ENCODE measurements at regions not wholly inside any gene's neighbourhood (a gene's known extent, or its start where the extent isn't known, plus 50 kb on each side); places are given as distances from the start of the nearest gene placed in this dataset.

GRCh38 chr2:106285237-106285829, 91.2 kb upstream of the UXS1 start:
- no peak overlapping the region for H2BK120ac ChIP-seq (replicated peaks; ENCODE audit: low read depth, low read length)
- DNase-seq (ENCODE audit: low read depth in 1 of 2, low spot score in 2 of 2), result no peak
- H2AK5ac ChIP-seq (ENCODE audit: low read depth, low read length), result no peak overlapping the region
- no peaks in the 10 kb centered on the region; a peak in 1 of 8 replicates for H3K36me3 ChIP-seq (ENCODE audit: control insufficient read depth in 2 of 4, insufficient read depth in 4 of 4, low read length in 3 of 4)
- H2BK12ac ChIP-seq (ENCODE audit: low read depth, low read length), result no peak overlapping the region
- H3K56ac ChIP-seq (replicated peaks; ENCODE audit: insufficient read length, low read depth, low read length), result no peak overlapping the region
- H3K4ac ChIP-seq (replicated peaks; ENCODE audit: insufficient read length, low read depth, low read length), result no peak overlapping the region
- TF ChIP-seq EZH2 (IDR thresholded peaks at IDR 0.05; ENCODE audit: low read depth, low read length, severe bottlenecking) (no peak), RBBP5 (IDR thresholded peaks at IDR 0.05; ENCODE audit: borderline replicate concordance, low read depth, low read length) (no peak), POU5F1 (IDR thresholded peaks at IDR 0.05; ENCODE audit: low read depth, low read length) (no peak), SIX5 (IDR thresholded peaks at IDR 0.05; ENCODE audit: low read depth, low read length) (no peak), BACH1 (IDR thresholded peaks at IDR 0.05; ENCODE audit: low read length) (no peak), CBX8 (IDR thresholded peaks at IDR 0.05; ENCODE audit: borderline replicate concordance, low read depth, low read length) (no peak), SP2 (IDR thresholded peaks at IDR 0.05; ENCODE audit: low read length) (no peak), CHD1 (IDR thresholded peaks at IDR 0.05; ENCODE audit: low read depth, low read length) (no peak), CBX5 (IDR thresholded peaks at IDR 0.05; ENCODE audit: low read depth, low read length) (no peak)
- H3K23ac ChIP-seq (ENCODE audit: insufficient read length), result no peak overlapping the region
- no peak overlapping the region for H2BK15ac ChIP-seq (ENCODE audit: low read length)
- H3K4me3 ChIP-seq (ENCODE audit: extremely low read depth in 1 of 4, insufficient read depth in 2 of 4, low read depth in 3 of 4, low read length in 4 of 4), result no peak overlapping the region
- no peaks in the 10 kb centered on the region for H3K9me3 ChIP-seq (ENCODE audit: insufficient read depth in 2 of 2, low read depth in 1 of 2, low read length in 1 of 2)
- no peak overlapping the region for H4K5ac ChIP-seq (ENCODE audit: insufficient read length, low read depth, low read length)
- H3K27me3 ChIP-seq (replicated peaks in 1 of 4; ENCODE audit: control insufficient read depth in 3 of 4, extremely low read depth in 1 of 4, insufficient read depth in 3 of 4, low read length in 3 of 4), result no peaks in the 10 kb centered on the region; a peak in 2 of 7 replicates
- CTCF ChIA-PET (ENCODE audit: partially characterized antibody), result interaction anchor here (0.6 to 1.4 kb wide), 2 partner anchors 27 to 31 kb away, joined by 3 read pairs; no protein-coding TSS in a partner anchor
- WGBS, 2 experiments (ENCODE audit: extremely low coverage in 1 of 2, insufficient coverage in 1 of 2, insufficient read length in 1 of 2, insufficient replicate concordance in 2 of 2, low coverage in 1 of 2, low lambda C conversion rate in 2 of 2, missing lambda C conversion rate in 1 of 2), result 84% methylated on average over 3 of the region's 3 CpGs; no CpG with 5 or more reads in 1 of the 2 experiments
- no peak overlapping the region for H2AFZ ChIP-seq (ENCODE audit: low read length)
- no peaks in the 10 kb centered on the region for H3K23me2 ChIP-seq (ENCODE audit: low read depth, low read length)
- H3K14ac ChIP-seq (ENCODE audit: insufficient read length), result no peak overlapping the region
- H4K20me1 ChIP-seq (replicated peaks in 1 of 2; ENCODE audit: control insufficient read depth in 1 of 2, insufficient read depth in 2 of 2, low read length in 2 of 2), result no peaks in the 10 kb centered on the region
- H3K27ac ChIP-seq (ENCODE audit: low read depth, low read length), result no peak overlapping the region
- H3K4me1 ChIP-seq (replicated peaks in 1 of 4; ENCODE audit: control insufficient read depth in 3 of 4, insufficient read depth in 4 of 4, low read length in 3 of 4), result no peaks in the 10 kb centered on the region
- H4K8ac ChIP-seq (ENCODE audit: extremely low read depth, insufficient read depth, low read length), result no peak overlapping the region
- no peak overlapping the region for H3K18ac ChIP-seq (ENCODE audit: extremely low read depth, low read length)
- H3K4me2 ChIP-seq (ENCODE audit: insufficient read depth in 1 of 2, low read depth in 2 of 2, low read length in 2 of 2), result no peak overlapping the region
- H3K79me2 ChIP-seq (ENCODE audit: control insufficient read depth in 1 of 2, insufficient read depth in 2 of 2, low read length in 2 of 2), result no peaks in the 10 kb centered on the region
- POLR2A ChIA-PET (ENCODE audit: partially characterized antibody), result interaction anchor here (2.3 kb wide), 1 partner anchor 14 kb away, joined by 7 read pairs; no protein-coding TSS in a partner anchor
- H2BK20ac ChIP-seq (ENCODE audit: low read length), result no peak overlapping the region
- no peaks in the 10 kb centered on the region for H3K79me1 ChIP-seq (ENCODE audit: low read depth, low read length)
- FAIRE-seq, result no peak
- H2BK5ac ChIP-seq (ENCODE audit: low read depth, low read length), result no peak overlapping the region
- H3K9ac ChIP-seq (replicated peaks in 1 of 4; ENCODE audit: extremely low read depth in 1 of 4, low read depth in 3 of 4, low read length in 3 of 4), result no peak overlapping the region
- no peak overlapping the region for H4K91ac ChIP-seq (replicated peaks; ENCODE audit: insufficient read length, low read length)
